ENCODE measurements at regions not wholly inside any gene's neighbourhood (a gene's known extent, or its start where the extent isn't known, plus 50 kb on each side); places are given as distances from the start of the nearest gene placed in this dataset.

- H3K9me3 ChIP-seq (ENCODE audit: control insufficient read depth, low read depth, low read length): no peaks in the 10 kb centered on the region
- H3K27ac ChIP-seq (ENCODE audit: control insufficient read depth, insufficient read depth, low read length): no peak overlapping the region
- no peak for FAIRE-seq
These were observed 405.3 kb upstream of the C2CD4B start for GRCh38 chr15:62570405-62570783.

DNA sequence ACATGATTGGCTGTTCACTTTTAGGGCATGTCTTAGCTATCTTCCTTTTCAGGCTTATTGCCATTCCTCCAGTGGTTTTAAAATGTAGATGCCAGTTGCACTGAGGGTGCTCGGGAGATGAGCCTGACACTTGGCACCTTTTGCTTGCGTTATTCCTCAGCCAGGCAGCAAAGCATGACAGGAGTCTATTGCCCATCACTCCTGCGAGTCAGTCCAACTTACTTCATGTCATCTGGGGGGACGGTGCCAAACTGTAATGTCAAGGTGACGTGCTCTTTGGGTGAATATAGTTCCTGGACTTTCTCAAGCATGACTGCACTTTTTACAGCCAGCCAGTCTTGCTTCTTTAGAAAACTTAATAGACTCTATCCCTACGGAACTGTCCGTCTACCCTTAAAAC lies 406.0 kb upstream of the C2CD4B start:
- TF ChIP-seq EZH2 (IDR thresholded peaks at IDR 0.05; ENCODE audit: low read length): no peak
- TF ChIP-seq, protein P1, sequence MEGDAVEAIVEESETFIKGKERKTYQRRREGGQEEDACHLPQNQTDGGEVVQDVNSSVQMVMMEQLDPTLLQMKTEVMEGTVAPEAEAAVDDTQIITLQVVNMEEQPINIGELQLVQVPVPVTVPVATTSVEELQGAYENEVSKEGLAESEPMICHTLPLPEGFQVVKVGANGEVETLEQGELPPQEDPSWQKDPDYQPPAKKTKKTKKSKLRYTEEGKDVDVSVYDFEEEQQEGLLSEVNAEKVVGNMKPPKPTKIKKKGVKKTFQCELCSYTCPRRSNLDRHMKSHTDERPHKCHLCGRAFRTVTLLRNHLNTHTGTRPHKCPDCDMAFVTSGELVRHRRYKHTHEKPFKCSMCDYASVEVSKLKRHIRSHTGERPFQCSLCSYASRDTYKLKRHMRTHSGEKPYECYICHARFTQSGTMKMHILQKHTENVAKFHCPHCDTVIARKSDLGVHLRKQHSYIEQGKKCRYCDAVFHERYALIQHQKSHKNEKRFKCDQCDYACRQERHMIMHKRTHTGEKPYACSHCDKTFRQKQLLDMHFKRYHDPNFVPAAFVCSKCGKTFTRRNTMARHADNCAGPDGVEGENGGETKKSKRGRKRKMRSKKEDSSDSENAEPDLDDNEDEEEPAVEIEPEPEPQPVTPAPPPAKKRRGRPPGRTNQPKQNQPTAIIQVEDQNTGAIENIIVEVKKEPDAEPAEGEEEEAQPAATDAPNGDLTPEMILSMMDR (optimal IDR thresholded peaks at IDR 0.05 in 1 of 3, IDR thresholded peaks at IDR 0.05 in 1 of 3, conservative IDR thresholded peaks at IDR 0.05 in 1 of 3; ENCODE audit: extremely low read depth in 1 of 3, insufficient read depth in 2 of 3, low read length in 3 of 3): no peak
- FAIRE-seq (no peak), DNase-seq (ENCODE audit: low read depth, low spot score) (no peak)
- Histone ChIP-seq H3K9me1 (ENCODE audit: control insufficient read depth, extremely low read depth, insufficient read depth, low read length) (no peaks in the 10 kb centered on the region), H3K79me2 (ENCODE audit: control insufficient read depth, insufficient read depth, low read length) (no peaks in the 10 kb centered on the region), H3K4me3 (ENCODE audit: control insufficient read depth in 2 of 3, extremely low read depth in 1 of 3, insufficient read depth in 2 of 3, low read depth in 1 of 3, low read length in 3 of 3) (no peak overlapping the region), H3K9ac (ENCODE audit: control insufficient read depth, extremely low read depth, insufficient read depth, low read length) (no peak overlapping the region), H3K4me2 (ENCODE audit: control insufficient read depth, extremely low read depth, insufficient read depth, low read depth, low read length) (no peak overlapping the region), H3K9me3 (ENCODE audit: control insufficient read depth, low read depth, low read length) (no peaks in the 10 kb centered on the region), H3K27me3 (ENCODE audit: control insufficient read depth, extremely low read depth, insufficient read depth, low read length) (no peaks in the 10 kb centered on the region), H2AFZ (ENCODE audit: control insufficient read depth, low read length) (no peak overlapping the region), H3K27ac (ENCODE audit: control insufficient read depth, insufficient read depth, low read length) (no peak overlapping the region), H3K4me1 (ENCODE audit: control insufficient read depth, extremely low read depth, insufficient read depth, low read length) (peaks cover 5% of the 10 kb centered on the region), H4K20me1 (ENCODE audit: control insufficient read depth, extremely low read depth, insufficient read depth, low read length) (no peaks in the 10 kb centered on the region), H3K36me3 (ENCODE audit: control insufficient read depth in 2 of 2, extremely low read depth in 1 of 2, insufficient read depth in 2 of 2, low read length in 2 of 2) (no peaks in the 10 kb centered on the region)
- dilution Hi-C loops (cut with MboI; ENCODE audit: extremely low pct_ligation_motif_present, low sequenced_read_pairs): no loop called here

More at GRCh38 chr15:62570405-62570783, 405.3 kb upstream of the C2CD4B start:
- Histone ChIP-seq H3K9ac (ENCODE audit: control insufficient read depth, extremely low read depth, insufficient read depth, low read length) (no peak overlapping the region), H3K4me3 (ENCODE audit: control insufficient read depth in 2 of 3, extremely low read depth in 1 of 3, insufficient read depth in 2 of 3, low read depth in 1 of 3, low read length in 3 of 3) (no peak overlapping the region), H3K4me1 (ENCODE audit: control insufficient read depth, extremely low read depth, insufficient read depth, low read length) (peaks cover 7% of the 10 kb centered on the region), H3K4me2 (ENCODE audit: control insufficient read depth, extremely low read depth, insufficient read depth, low read depth, low read length) (no peak overlapping the region), H3K36me3 (ENCODE audit: control insufficient read depth in 2 of 2, extremely low read depth in 1 of 2, insufficient read depth in 2 of 2, low read length in 2 of 2) (no peaks in the 10 kb centered on the region), H3K9me1 (ENCODE audit: control insufficient read depth, extremely low read depth, insufficient read depth, low read length) (no peaks in the 10 kb centered on the region), H3K79me2 (ENCODE audit: control insufficient read depth, insufficient read depth, low read length) (no peaks in the 10 kb centered on the region), H4K20me1 (ENCODE audit: control insufficient read depth, extremely low read depth, insufficient read depth, low read length) (no peaks in the 10 kb centered on the region), H2AFZ (ENCODE audit: control insufficient read depth, low read length) (no peak overlapping the region), H3K27me3 (ENCODE audit: control insufficient read depth, extremely low read depth, insufficient read depth, low read length) (no peaks in the 10 kb centered on the region)
- no peak for DNase-seq (ENCODE audit: low read depth, low spot score)
- TF ChIP-seq EZH2 (IDR thresholded peaks at IDR 0.05; ENCODE audit: low read length): no peak
- TF ChIP-seq, protein P1 (optimal IDR thresholded peaks at IDR 0.05 in 1 of 3, IDR thresholded peaks at IDR 0.05 in 1 of 3, conservative IDR thresholded peaks at IDR 0.05 in 1 of 3; ENCODE audit: extremely low read depth in 1 of 3, insufficient read depth in 2 of 3, low read length in 3 of 3): no peak
- dilution Hi-C loops (cut with MboI; ENCODE audit: extremely low pct_ligation_motif_present, low sequenced_read_pairs): no loop called here

Data from keratinocyte (primary cell).